GM12891 (cell line): ENCODE measurements at regions not wholly inside any gene's neighbourhood (a gene's known extent, or its start where the extent isn't known, plus 50 kb on each side); places are given as distances from the start of the nearest gene placed in this dataset.
"Not testable (repeated sequence)": the region's sequence is repeated elsewhere in the genome, so short reads cannot be mapped to it uniquely, and the experiment has no call there.

Experiments used
- DNase-seq: peaks from one replicate; pipeline ENCODE4 v3.0.0; 2011; ENCODE audit warnings: low spot score; ENCODE audit not compliant: insufficient read length
- FAIRE-seq: peaks from 2 replicates; lab custom pipeline; 2011; peaks lifted over from hg19 to GRCh38; lab: Jason Lieb, UNC
- PAX5 ChIP-seq: IDR thresholded peaks from 2 replicates; pipeline ENCODE4 v1.6.1; 2011; ENCODE audit warnings: low read length, moderate library complexity, mild to moderate bottlenecking; ENCODE audit not compliant: insufficient read depth, severe bottlenecking
- POLR2A ChIP-seq: IDR thresholded peaks from 2 replicates; pipeline ENCODE4 v1.6.1; 2011; ENCODE audit warnings: low read depth, low read length, control low read depth
- POLR2AphosphoS5 ChIP-seq: IDR thresholded peaks from 2 replicates; pipeline ENCODE4 v1.6.1; 2011; ENCODE audit warnings: low read depth, low read length, control low read depth
- POU2F2 ChIP-seq: IDR thresholded peaks from 2 replicates; pipeline ENCODE4 v1.6.1; 2011; ENCODE audit warnings: low read depth, mild to moderate bottlenecking, control low read depth, low read length, moderate library complexity
- SPI1 ChIP-seq: IDR thresholded peaks from 2 replicates; pipeline ENCODE4 v1.6.1; 2011; ENCODE audit warnings: low read depth, low read length, control low read depth
- TAF1 ChIP-seq: IDR thresholded peaks from 2 replicates; pipeline ENCODE4 v1.6.1; 2011; ENCODE audit warnings: low read depth, low read length, control low read depth

DNA sequence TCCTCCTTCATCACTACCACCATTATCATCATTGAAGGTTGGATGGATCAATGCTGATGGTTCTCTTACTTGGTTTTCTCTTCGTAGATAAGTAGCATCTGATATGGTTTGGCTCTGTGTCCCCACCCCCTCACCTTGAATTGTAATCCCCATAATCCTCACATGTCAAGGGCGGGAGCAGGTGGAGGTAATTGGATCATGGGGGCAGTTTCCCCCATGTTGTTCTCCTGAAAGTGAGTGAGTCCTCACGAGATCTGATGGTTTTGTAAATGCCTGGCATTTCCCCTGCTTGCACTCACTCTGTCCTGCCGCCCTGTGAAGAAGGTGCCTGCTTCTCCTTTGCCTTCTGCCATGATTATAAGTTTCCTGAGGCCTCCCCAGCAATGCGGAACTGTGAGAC, 172.4 kb upstream of the PWP1 start:
- FAIRE-seq (no peak), DNase-seq (no peak)
- TF ChIP-seq SPI1 (no peak), POLR2AphosphoS5 (no peak), POLR2A (no peak), PAX5 (no peak), POU2F2 (no peak), TAF1 (no peak)

DNA sequence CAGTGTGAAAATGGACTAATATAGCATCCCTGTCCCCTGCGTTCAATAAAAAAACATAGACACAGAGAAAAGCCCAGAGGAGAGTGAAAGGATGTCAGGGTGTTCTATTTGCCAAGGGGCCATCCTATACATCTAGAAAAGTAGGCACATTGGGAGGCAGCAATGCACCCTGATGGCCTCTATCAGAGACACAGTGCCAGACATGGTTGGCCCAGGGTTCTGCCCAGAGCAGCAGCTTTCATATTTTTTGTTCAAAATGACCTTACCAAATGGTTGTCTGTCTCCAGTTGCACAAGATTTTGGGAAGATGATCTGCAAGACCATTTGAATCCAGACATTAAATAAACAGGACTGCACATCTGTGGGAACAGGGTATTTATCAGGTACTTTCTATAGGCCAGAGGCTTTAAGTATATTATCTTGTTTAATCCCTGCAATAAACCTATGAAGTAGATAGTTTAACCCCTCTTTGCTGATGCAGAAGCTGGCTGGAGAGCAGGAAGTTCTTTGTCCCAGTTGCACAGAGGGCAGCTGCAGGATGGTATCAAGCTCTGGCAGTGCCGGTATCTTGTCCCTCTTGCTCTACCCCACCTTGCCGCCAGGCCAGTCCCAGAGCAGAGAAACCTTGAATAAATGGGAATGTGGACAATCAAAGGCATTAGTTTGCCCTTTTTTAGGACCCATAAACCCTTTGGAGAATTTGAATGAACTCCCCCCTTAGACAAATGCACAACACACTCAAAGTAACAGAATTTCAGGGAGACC, 171.8 kb upstream of the PWP1 start:
- TF ChIP-seq TAF1 (no peak), POLR2A (no peak), POLR2AphosphoS5 (no peak), SPI1 (no peak), PAX5 (no peak), POU2F2 (no peak)
- FAIRE-seq (no peak), DNase-seq (no peak)

DNA sequence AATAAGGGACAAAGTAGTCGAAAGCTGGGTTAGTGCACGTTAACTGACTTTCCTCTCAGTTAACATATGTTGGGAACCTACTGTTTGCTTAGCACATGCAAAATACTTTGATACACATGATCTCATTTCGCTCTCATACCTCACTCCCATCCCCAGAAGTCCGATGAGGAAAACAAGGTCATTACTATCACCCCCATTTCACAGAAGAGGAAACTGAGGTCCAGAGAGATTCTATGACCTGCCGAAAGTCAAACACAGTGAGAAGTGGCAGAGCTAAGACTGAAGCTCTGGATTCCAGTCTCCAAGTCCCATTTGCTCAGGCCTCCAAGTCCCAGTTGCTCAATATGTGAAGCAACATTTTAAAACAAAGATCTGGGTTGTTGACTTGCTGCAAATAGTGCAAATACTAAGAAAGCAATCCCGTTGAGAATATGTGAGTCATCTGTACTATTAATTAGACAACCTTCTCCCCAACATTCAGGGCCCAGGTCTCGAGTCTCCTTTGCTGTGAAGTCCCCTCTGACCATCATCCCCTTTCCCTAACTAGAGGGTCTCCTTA, 170.6 kb upstream of the PWP1 start:
- TF ChIP-seq SPI1 (no peak), POLR2AphosphoS5 (no peak), PAX5 (no peak), POLR2A (no peak), POU2F2 (no peak)
- DNase-seq, result no peak
- FAIRE-seq, result no peak

DNA sequence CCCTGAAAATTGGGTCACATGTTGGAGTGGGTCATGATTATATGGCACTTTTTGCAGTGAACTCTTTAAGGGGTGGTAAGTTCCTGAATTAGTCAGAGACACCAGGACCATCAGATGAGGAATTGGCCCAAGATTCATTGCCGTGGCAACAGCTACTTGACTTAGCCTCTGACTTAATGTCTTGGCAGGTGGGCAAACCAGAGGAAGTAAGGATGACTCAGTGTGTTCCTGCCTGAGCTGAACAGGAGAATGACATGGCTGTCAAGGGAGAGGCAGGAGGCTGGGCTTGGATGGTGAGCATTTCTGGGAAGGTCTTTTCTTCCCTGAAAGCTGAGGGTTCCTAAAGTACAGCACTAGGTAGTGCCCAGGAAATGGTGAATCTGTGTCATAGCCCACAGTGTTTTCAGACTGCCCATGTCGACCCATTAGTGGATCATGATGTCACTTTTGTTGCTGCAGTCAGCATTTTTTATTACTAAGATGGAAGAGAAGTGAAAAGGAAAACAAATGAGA, 170.1 kb upstream of the PWP1 start:
- no peak for DNase-seq
- FAIRE-seq, result no peak
- no peak for TF ChIP-seq POLR2AphosphoS5
- TF ChIP-seq POU2F2, result no peak
- TF ChIP-seq SPI1, result no peak
- no peak for TF ChIP-seq TAF1
- no peak for TF ChIP-seq PAX5
- TF ChIP-seq POLR2A, result no peak

DNA sequence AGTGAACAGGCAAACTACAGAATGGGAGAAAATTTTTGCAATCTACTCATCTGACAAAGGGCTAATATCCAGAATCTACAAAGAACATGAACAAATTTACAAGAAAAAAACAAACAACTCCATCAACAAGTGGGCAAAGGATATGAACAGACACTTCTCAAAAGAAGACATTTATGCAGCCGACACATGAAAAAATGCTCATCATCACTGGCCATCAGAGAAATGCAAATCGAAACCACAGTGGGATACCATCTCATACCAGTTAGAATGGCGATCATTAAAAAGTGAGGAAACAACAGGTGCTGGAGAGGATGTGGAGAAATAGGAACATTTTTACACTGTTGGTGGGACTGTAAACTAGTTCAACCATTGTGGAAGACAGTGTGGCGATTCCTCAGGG, 167.8 kb upstream of the PWP1 start:
- not testable (repeated sequence) for FAIRE-seq, DNase-seq

DNA sequence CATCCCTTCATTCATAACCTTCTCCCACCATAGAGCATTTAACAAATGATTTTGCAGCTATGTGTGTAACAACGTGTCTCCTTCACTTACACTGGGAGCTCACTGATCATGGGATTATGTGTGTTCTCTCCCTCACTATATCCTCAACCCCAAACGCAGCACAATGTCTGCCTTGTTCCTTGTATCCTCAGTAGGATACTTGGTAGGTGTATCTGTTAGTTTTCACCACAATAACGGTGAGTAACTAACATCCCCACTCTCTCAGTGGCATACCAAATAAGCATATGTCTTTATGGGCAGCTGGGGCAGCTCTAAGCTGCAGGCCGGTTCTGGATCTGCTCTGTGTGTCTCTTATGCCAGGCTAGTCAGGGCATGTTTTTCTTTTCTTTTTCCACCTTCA, 166.7 kb upstream of the PWP1 start:
- no peak for FAIRE-seq
- TF ChIP-seq POLR2A, result no peak
- TF ChIP-seq POU2F2, result no peak
- no peak for TF ChIP-seq PAX5
- TF ChIP-seq SPI1, result no peak
- no peak for TF ChIP-seq POLR2AphosphoS5
- no peak for TF ChIP-seq TAF1
- DNase-seq, result no peak

DNA sequence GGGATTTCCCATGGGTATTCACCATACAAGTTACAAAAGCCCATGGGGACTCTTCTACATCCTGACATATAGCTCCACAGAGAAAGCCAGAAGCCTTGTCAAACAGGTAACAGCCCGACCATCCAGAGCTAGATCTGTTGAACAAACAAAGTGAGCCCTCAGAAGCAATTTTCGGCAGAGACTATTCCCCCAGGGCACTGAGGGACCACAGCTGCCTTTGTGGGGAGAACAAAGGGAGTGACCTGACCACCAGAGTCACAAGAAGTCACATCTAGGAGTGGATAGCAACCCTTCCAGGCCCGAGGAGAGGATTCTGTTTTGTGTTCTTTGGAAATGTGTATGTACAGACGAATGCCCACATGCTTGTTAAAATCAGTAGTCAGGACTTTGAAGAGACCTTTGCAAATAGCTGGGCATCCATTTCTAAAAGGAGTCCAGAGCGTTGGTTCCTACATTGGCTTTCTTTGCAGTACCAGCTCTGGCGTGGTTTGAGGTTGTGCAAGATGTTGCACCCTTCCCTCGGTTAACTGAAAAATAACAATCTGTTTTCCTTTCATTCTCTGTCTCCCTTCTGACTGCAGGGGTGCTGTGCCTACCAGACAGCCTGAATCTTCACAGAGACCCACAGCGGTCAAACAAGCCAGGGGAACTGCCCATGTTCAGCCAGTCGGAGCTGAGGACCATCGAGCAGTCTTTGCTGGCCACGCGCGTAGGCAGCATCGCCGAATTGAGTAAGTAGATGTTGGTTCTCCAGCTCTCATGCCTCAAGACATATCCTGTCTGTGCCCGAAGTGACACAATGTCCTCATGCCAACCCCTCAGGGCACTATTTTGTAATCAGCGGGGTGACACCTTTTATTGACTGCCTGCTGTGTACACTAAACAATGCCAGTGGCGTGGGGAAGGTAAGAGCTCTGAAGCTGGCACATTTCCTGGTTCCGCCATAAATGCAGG, 165.4 kb upstream of the PWP1 start:
- no peak for FAIRE-seq
- no peak for DNase-seq
- TF ChIP-seq POLR2A (no peak), POLR2AphosphoS5 (no peak), SPI1 (no peak), POU2F2 (no peak)

DNA sequence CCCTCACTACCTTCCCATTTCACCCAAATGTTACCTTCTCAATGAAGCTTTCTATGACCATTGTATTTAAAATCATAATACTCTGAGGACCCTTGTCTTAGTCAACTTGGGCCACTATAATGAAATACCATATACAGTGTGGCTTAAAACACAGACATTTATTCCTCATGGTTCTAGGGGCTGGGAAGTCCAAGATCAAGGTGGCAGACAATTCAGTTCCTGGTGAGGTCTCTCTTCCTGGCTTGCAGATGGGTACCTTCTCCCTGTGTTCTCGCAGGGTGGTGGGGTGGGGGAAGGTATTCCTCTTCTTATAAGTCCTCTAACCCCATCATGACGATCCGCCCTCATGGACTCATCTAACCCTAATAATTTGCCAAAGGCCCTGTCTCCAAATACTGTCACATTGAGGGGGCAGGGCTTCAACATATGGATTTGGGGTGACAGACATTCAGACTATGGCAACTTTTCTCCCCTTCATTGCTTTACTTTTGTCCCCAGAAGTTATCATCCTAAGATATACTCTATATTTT, 163.7 kb upstream of the PWP1 start:
- FAIRE-seq (no peak), DNase-seq (no peak)
- TF ChIP-seq PAX5, result no peak
- TF ChIP-seq SPI1, result no peak
- TF ChIP-seq POU2F2, result no peak
- no peak for TF ChIP-seq POLR2AphosphoS5
- no peak for TF ChIP-seq TAF1
- TF ChIP-seq POLR2A, result no peak
